HG03135 (cell line): ENCODE measurements at regions not wholly inside any gene's neighbourhood (a gene's known extent, or its start where the extent isn't known, plus 50 kb on each side); places are given as distances from the start of the nearest gene placed in this dataset.
"Not testable (repeated sequence)": the region's sequence is repeated elsewhere in the genome, so short reads cannot be mapped to it uniquely, and the experiment has no call there.

ENCODE experiments used
- ATAC-seq: cut with Tn5 transposase; IDR thresholded peaks from one replicate; pipeline ENCODE4 v1.9.1; 2021; ENCODE audit warnings: mild to moderate bottlenecking, moderate library complexity; ENCODE audit not compliant: unreplicated experiment

GRCh38 chrX:46034868-46035267 is 510.4 kb downstream of the ZNF674 start:
- no peak for ATAC-seq

GRCh38 chrX:46029777-46030176 is 515.4 kb downstream of the ZNF674 start:
- no peak for ATAC-seq

- ATAC-seq, result no peak
Observed at GRCh38 chrX:46016296-46016695, 528.9 kb downstream of the ZNF674 start.

GRCh38 chrX:46015653-46016052 is 529.6 kb downstream of the ZNF674 start:
- no peak for ATAC-seq

GRCh38 chrX:45992402-45993123 is 552.7 kb downstream of the ZNF674 start:
- ATAC-seq, result no peak

GRCh38 chrX:45986971-45987370 is 558.2 kb downstream of the ZNF674 start:
- ATAC-seq, result no peak

- ATAC-seq, result no peak
Observed at GRCh38 chrX:45986081-45986480, 559.1 kb downstream of the ZNF674 start.

GRCh38 chrX:45982958-45983727 is 562.1 kb downstream of the ZNF674 start:
- not testable (repeated sequence) for ATAC-seq

GRCh38 chrX:45980726-45981125 is 564.5 kb downstream of the ZNF674 start:
- ATAC-seq, result no peak

GRCh38 chrX:45975633-45976032 is 569.6 kb downstream of the ZNF674 start:
- ATAC-seq, result no peak

- ATAC-seq, result no peak
Observed at GRCh38 chrX:45972636-45973035, 572.6 kb downstream of the ZNF674 start.

- no peak for ATAC-seq
Observed at GRCh38 chrX:45959567-45959966, 585.7 kb downstream of the ZNF674 start.

GRCh38 chrX:45956191-45956870 is 588.9 kb downstream of the ZNF674 start:
- no peak for ATAC-seq

- no peak for ATAC-seq
Observed at GRCh38 chrX:45955661-45956060, 589.6 kb downstream of the ZNF674 start.

- ATAC-seq, result no peak
Observed at GRCh38 chrX:45954026-45954425, 591.2 kb downstream of the ZNF674 start.

GRCh38 chrX:45952030-45952429 is 593.2 kb downstream of the ZNF674 start:
- no peak for ATAC-seq

GRCh38 chrX:45935408-45935807 is 609.8 kb downstream of the ZNF674 start:
- ATAC-seq, result no peak

GRCh38 chrX:45912316-45912715 is 632.9 kb downstream of the ZNF674 start:
- ATAC-seq, result no peak

- ATAC-seq, result no peak
Observed at GRCh38 chrX:45907786-45908185, 637.4 kb downstream of the ZNF674 start.

- no peak for ATAC-seq
Observed at GRCh38 chrX:45903781-45904201, 641.4 kb downstream of the ZNF674 start.

GRCh38 chrX:45900766-45901615 is 644.2 kb downstream of the ZNF674 start:
- ATAC-seq, result no peak
